HG02943 (cell line): ENCODE measurements at regions not wholly inside any gene's neighbourhood (a gene's known extent, or its start where the extent isn't known, plus 50 kb on each side); places are given as distances from the start of the nearest gene placed in this dataset.
"Not testable (repeated sequence)": the region's sequence is repeated elsewhere in the genome, so short reads cannot be mapped to it uniquely, and the experiment has no call there.

ENCODE experiments used
- ATAC-seq: cut with Tn5 transposase; IDR thresholded peaks from one replicate; pipeline ENCODE4 v1.9.1; 2021; ENCODE audit warnings: mild to moderate bottlenecking, low read depth, moderate library complexity; ENCODE audit not compliant: unreplicated experiment

GRCh38 chr13:65746406-65746921, 1483.7 kb downstream of the PCDH9 start:
- no peak for ATAC-seq

GRCh38 chr13:65744836-65745235, 1485.3 kb downstream of the PCDH9 start:
- no peak for ATAC-seq

GRCh38 chr13:65733110-65733509, 1497.0 kb downstream of the PCDH9 start:
- ATAC-seq: no peak

DNA sequence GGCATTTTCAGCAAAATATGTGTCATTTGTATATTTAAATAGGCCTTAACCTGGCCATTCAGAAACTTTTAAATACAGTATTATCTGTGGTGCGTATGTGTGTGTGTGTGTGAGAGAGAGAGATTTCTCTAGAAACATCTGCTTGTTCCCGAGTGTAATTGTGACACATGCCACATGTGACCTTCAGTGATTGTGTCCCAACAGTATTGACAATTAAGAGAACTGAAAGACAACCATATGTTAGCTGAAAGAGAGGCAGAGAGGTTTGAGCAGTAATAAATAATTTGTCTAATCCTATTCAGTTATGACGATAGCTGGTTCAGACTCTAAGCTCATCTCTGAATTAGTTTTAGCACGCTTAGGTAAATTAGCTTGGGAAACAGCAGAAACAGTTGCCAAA, 1503.1 kb downstream of the PCDH9 start:
- ATAC-seq: no peak

GRCh38 chr13:65725006-65725405, 1505.1 kb downstream of the PCDH9 start:
- no peak for ATAC-seq

DNA sequence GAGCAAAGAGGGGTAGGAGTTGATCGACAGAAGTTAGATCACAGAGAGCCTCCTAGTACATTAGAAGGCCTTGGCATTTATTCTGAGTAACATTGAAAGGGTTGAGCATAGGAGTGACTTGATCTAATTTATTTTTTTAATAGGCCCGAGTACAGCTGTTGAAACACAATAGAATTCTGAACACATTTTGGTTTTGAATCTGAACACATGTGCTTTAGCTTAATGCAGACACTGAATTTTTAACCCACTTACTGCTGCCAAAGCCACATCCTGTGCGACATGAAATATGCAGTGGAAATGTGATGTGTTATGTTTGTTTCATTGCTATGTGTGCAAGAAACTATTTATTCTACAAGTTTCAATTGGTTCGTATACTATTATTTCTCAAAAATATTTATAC, 1505.9 kb downstream of the PCDH9 start:
- no peak for ATAC-seq

DNA sequence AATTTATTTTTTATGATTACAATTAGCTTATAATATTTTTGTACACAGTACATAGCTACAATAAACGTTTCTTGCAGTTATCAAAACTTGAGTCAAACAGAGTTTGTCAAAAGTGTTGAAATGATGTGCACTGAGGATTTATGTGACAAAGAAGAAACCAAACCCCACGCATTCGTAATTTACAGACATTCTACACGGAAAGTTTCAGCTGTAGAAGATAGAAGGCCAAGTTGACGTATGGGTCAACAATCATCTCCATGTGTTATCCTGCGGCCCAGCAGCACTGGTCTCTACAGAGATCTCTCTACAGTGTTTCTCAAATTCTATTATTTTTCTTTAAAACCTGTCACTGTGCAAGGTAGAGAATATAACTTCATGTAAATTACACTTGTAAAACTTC, 1507.6 kb downstream of the PCDH9 start:
- no peak for ATAC-seq

GRCh38 chr13:65719831-65720230, 1510.3 kb downstream of the PCDH9 start:
- ATAC-seq: no peak

DNA sequence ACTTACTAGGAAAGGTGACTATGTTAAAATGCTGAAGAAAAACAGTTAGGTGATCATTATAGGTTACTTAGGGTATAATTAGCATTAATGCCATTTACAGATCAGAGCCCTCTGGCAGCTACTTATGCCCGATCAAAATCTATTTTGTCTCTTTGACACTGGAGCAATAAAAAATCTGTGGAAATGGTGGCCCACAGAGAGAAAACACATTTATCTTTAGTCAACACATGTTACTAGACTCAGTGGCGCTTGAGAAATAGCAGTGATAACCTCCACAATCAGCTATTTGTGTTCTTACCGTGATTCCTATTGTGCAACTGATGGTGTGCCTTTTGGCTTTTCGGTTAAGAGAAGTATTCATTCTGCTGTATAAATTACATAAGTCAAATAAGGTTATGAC, 1519.6 kb downstream of the PCDH9 start:
- no peak for ATAC-seq

- ATAC-seq: no peak
Observed at GRCh38 chr13:65697843-65698242, 1532.3 kb downstream of the PCDH9 start.

GRCh38 chr13:65679240-65679639, 1550.9 kb downstream of the PCDH9 start:
- no peak for ATAC-seq

DNA sequence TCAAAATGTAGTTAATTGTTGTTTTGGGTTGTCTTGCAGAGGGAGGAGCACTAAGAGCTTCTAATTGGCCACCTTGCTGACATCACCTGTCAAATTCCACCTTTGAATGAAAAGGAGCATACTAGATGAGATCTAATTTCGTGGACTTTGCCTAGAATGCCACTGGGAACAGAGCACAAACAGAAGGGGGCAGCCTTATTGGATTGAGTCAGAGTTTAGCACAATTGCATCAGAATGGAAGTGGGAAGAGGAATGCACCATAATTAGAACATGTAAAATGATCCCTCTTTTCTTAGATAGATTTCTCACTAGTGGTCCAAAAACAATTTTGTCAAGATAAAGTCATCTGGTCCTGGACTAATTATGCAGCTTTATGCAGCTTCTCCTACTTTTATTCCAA, 1552.2 kb downstream of the PCDH9 start:
- ATAC-seq: no peak

DNA sequence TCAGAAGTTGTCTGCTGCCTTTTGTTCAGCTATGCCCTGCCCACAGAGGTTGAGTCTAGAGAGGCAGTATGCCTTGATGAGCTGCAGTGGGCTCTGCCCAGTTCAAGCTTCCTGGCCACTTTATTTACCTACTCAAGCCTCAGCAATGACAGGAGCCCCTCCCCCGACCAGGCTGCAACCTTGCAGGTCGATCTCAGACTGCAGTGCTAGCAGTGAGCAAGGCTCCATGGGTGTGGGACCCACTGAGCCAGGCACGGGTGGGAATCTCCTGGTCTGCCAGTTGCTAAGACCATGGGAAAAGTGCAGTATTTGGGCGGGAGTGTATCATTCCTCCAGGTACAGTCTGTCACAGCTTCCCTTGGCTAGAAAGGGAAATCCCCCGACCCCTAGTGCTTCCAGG, 1554.8 kb downstream of the PCDH9 start:
- not testable (repeated sequence) for ATAC-seq

GRCh38 chr13:65670014-65670625, 1560.0 kb downstream of the PCDH9 start:
- ATAC-seq: no peak

GRCh38 chr13:65660731-65661130, 1569.4 kb downstream of the PCDH9 start:
- ATAC-seq: no peak

DNA sequence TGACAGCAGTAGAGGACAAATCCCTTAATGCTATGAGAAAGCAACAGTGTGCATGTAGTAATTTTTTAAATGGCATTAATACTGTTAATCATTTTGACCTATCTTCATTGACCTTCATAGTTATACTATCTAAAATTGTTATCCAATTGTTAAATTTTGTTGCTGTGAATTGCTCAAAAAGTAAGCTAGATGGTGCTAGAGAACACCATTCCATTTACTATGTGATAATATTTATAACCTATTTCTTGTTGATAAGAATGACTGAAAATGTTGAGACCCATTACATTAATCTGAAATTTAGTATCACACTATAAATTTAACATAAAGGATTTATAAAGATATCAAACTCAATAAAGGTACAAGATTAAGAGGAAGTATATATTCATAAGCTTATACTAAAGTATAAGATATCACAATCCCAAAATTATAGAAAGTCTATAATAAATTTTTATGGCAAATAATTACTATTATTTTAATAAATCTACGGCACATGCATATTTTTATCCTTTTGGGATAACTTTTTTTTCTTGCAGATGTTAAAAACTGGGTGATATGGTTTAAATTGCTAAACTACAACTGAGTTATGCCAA, 1573.3 kb downstream of the PCDH9 start:
- ATAC-seq: no peak

DNA sequence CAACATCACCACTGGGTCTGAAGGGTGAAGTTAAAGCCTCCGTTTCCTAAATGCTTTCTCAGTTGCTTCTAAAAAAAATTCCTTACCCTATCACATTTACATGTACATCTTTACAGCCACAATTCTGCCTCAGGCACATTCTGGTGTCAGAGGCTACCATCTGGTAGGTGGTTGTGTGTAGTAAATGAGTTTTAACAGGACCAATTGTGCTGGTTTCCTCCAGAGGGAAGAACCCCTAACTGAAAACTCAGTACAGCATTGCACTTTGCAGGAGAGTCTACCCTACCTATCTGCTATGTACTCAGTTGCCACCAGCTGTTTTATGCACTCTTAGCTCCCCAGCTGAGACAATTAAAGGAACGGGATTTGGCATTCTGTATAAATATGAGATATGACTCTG, 1576.5 kb downstream of the PCDH9 start:
- ATAC-seq: no peak

- no peak for ATAC-seq
Observed at GRCh38 chr13:65650321-65650720, 1579.8 kb downstream of the PCDH9 start.

- ATAC-seq: no peak
Observed at GRCh38 chr13:65642996-65643395, 1587.1 kb downstream of the PCDH9 start.

DNA sequence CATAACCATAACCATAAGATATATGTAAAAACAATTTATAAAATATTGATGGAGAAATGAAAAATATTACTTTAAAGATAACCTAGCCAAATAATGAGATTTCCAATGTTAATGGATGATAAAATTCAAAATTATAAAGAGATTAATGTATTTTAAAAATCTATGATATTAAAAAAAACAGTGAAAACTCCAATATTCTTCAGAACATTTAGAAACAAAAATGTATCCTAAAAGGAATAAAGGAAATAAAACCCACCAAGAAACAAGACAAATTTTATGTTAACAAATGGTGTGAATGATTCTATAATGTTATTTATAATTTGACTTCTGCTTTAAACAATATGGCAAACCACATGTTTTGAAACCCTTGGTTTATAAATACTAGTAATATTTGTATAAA, 1587.8 kb downstream of the PCDH9 start:
- no peak for ATAC-seq

DNA sequence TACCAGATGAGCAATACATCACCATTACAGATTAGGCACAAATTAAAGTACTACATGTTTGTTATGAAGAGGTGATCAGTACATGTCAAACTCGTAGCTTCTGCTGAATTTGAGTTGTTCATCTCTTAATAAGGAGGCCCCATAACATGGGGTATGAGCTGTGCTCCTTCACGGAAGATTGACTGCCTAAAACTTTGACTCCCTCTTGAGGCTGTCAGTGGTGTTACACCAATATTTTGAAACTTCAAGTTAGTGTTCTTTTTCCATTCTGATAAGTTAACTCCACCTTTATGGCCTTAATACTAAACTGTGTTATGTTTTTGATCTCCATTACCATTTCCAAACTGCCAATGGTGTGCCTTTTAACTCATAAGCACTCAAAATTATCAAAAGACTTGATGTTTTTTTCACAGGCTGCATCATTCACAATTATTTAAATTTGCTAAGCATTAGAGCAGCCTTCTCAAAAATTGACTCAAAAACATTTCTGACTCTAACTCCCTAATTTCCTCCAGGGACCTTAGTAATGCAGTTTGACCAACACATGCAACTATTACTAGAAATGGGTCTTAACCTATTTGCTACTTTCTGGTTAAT, 1591.5 kb downstream of the PCDH9 start:
- ATAC-seq: no peak

GRCh38 chr13:65633806-65634205, 1596.3 kb downstream of the PCDH9 start:
- ATAC-seq: no peak
